ENCODE measurements at regions not wholly inside any gene's neighbourhood (a gene's known extent, or its start where the extent isn't known, plus 50 kb on each side); places are given as distances from the start of the nearest gene placed in this dataset.

GRCh38 chr3:137820366-137820765 lies 56.3 kb downstream of the SOX14 start:
- H3K4me1 ChIP-seq (ENCODE audit: low read length) = no peaks in the 10 kb centered on the region
- H3K27me3 ChIP-seq (ENCODE audit: low read depth, low read length) = no peaks in the 10 kb centered on the region
- H3K4me3 ChIP-seq (ENCODE audit: low read length) = no peak overlapping the region
- TF ChIP-seq CTCF (IDR thresholded peaks at IDR 0.05; ENCODE audit: low read depth, low read length) = no peak
- no peak for TF ChIP-seq EZH2phosphoT487 (IDR thresholded peaks at IDR 0.05; ENCODE audit: low read depth)
- H3K79me2 ChIP-seq (ENCODE audit: low read length) = no peaks in the 10 kb centered on the region
- no peak overlapping the region for H3K27ac ChIP-seq (ENCODE audit: low read length)
- no peak overlapping the region for H2AFZ ChIP-seq (ENCODE audit: low read depth, low read length)
- H3K9me3 ChIP-seq (ENCODE audit: insufficient read depth, low read length) = no peaks in the 10 kb centered on the region
- H3K4me2 ChIP-seq (ENCODE audit: low read length) = no peak overlapping the region
- no peaks in the 10 kb centered on the region for H3K36me3 ChIP-seq (replicated peaks; ENCODE audit: low read depth, low read length)
- H3K9ac ChIP-seq (ENCODE audit: low read length) = no peak overlapping the region
- H4K20me1 ChIP-seq (ENCODE audit: insufficient read depth, low read length) = no peaks in the 10 kb centered on the region

GRCh38 chr3:137835096-137835495 lies 71.0 kb downstream of the SOX14 start:
- H3K36me3 ChIP-seq (replicated peaks; ENCODE audit: low read depth, low read length) = no peaks in the 10 kb centered on the region
- no peak overlapping the region for H3K27ac ChIP-seq (ENCODE audit: low read length)

GRCh38 chr3:137845194-137845593 lies 81.1 kb downstream of the SOX14 start:
- Histone ChIP-seq H3K4me3 (ENCODE audit: low read length) (no peak overlapping the region), H3K27me3 (ENCODE audit: low read depth, low read length) (peaks cover 19% of the 10 kb centered on the region), H3K4me2 (ENCODE audit: low read length) (no peak overlapping the region)

More at GRCh38 chr3:137835096-137835495, 71.0 kb downstream of the SOX14 start:
- H3K4me3 ChIP-seq (ENCODE audit: low read length) = no peak overlapping the region
- no peaks in the 10 kb centered on the region for H3K9me3 ChIP-seq (ENCODE audit: insufficient read depth, low read length)
- no peak overlapping the region for H3K9ac ChIP-seq (ENCODE audit: low read length)
- no peak overlapping the region for H3K4me2 ChIP-seq (ENCODE audit: low read length)
- no peaks in the 10 kb centered on the region for H4K20me1 ChIP-seq (ENCODE audit: insufficient read depth, low read length)
- peaks cover 10% of the 10 kb centered on the region for H3K27me3 ChIP-seq (ENCODE audit: low read depth, low read length)
- no peaks in the 10 kb centered on the region; the same call in 1 of the 2 replicates for H3K4me1 ChIP-seq (ENCODE audit: low read length)
- H3K79me2 ChIP-seq (ENCODE audit: low read length) = no peaks in the 10 kb centered on the region
- TF ChIP-seq CTCF (IDR thresholded peaks at IDR 0.05; ENCODE audit: low read depth, low read length) (no peak), EZH2phosphoT487 (IDR thresholded peaks at IDR 0.05; ENCODE audit: low read depth) (no peak)
- no peak overlapping the region for H2AFZ ChIP-seq (ENCODE audit: low read depth, low read length)

GRCh38 chr3:137845666-137846065 lies 81.6 kb downstream of the SOX14 start:
- no peaks in the 10 kb centered on the region for H3K9me3 ChIP-seq (ENCODE audit: insufficient read depth, low read length)
- H2AFZ ChIP-seq (ENCODE audit: low read depth, low read length) = no peak overlapping the region
- no peaks in the 10 kb centered on the region for H4K20me1 ChIP-seq (ENCODE audit: insufficient read depth, low read length)
- no peak for TF ChIP-seq EZH2phosphoT487 (IDR thresholded peaks at IDR 0.05; ENCODE audit: low read depth)
- TF ChIP-seq CTCF (IDR thresholded peaks at IDR 0.05; ENCODE audit: low read depth, low read length) = no peak
- no peak overlapping the region for H3K27ac ChIP-seq (ENCODE audit: low read length)
- H3K4me1 ChIP-seq (ENCODE audit: low read length) = no peaks in the 10 kb centered on the region
- no peak overlapping the region for H3K9ac ChIP-seq (ENCODE audit: low read length)
- H3K79me2 ChIP-seq (ENCODE audit: low read length) = no peaks in the 10 kb centered on the region
- no peak overlapping the region for H3K4me2 ChIP-seq (ENCODE audit: low read length)
- H3K4me3 ChIP-seq (ENCODE audit: low read length) = no peak overlapping the region
- no peaks in the 10 kb centered on the region for H3K36me3 ChIP-seq (replicated peaks; ENCODE audit: low read depth, low read length)
- H3K27me3 ChIP-seq (ENCODE audit: low read depth, low read length) = peaks cover 24% of the 10 kb centered on the region

More at GRCh38 chr3:137845194-137845593, 81.1 kb downstream of the SOX14 start:
- Histone ChIP-seq H3K27ac (ENCODE audit: low read length) (no peak overlapping the region), H3K4me1 (ENCODE audit: low read length) (no peaks in the 10 kb centered on the region), H3K36me3 (replicated peaks; ENCODE audit: low read depth, low read length) (no peaks in the 10 kb centered on the region), H3K9me3 (ENCODE audit: insufficient read depth, low read length) (no peaks in the 10 kb centered on the region), H2AFZ (ENCODE audit: low read depth, low read length) (no peak overlapping the region), H3K9ac (ENCODE audit: low read length) (no peak overlapping the region), H4K20me1 (ENCODE audit: insufficient read depth, low read length) (no peaks in the 10 kb centered on the region), H3K79me2 (ENCODE audit: low read length) (no peaks in the 10 kb centered on the region)
- no peak for TF ChIP-seq EZH2phosphoT487 (IDR thresholded peaks at IDR 0.05; ENCODE audit: low read depth)
- TF ChIP-seq CTCF (IDR thresholded peaks at IDR 0.05; ENCODE audit: low read depth, low read length) = no peak
